ENCODE measurements at regions not wholly inside any gene's neighbourhood (a gene's known extent, or its start where the extent isn't known, plus 50 kb on each side); places are given as distances from the start of the nearest gene placed in this dataset.

DNA sequence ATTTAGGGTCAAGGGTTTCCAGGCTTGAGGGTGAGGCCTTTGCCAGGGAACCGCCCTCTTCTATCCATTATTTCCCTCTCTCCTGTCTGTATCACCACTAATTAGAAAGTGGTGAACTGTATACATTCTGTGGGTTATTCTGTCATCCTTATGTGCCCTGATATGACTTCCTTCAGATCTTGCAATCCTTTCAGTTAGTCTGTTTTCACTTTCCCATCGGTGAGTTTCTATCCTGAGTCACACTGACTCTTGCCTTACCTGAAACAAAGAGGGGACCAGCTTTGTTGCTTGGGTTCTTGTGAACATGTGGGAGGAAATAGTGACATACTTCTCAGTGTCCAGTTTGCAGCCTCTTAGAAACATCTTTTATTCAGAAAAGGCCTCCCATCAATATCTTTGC, 205.4 kb upstream of the GHR start:
- H3K4me1 ChIP-seq (ENCODE audit: insufficient read depth, low read length), result no peaks in the 10 kb centered on the region
- H3K9me3 ChIP-seq (ENCODE audit: low read depth, low read length), result no peaks in the 10 kb centered on the region
- H3K4me2 ChIP-seq (ENCODE audit: insufficient read depth, low read length), result no peak overlapping the region
- DNase-seq (ENCODE audit: insufficient read length, low spot score, missing footprints), result no peak
- H4K20me1 ChIP-seq (ENCODE audit: insufficient read depth, low read length), result no peaks in the 10 kb centered on the region
- TF ChIP-seq, protein P1, sequence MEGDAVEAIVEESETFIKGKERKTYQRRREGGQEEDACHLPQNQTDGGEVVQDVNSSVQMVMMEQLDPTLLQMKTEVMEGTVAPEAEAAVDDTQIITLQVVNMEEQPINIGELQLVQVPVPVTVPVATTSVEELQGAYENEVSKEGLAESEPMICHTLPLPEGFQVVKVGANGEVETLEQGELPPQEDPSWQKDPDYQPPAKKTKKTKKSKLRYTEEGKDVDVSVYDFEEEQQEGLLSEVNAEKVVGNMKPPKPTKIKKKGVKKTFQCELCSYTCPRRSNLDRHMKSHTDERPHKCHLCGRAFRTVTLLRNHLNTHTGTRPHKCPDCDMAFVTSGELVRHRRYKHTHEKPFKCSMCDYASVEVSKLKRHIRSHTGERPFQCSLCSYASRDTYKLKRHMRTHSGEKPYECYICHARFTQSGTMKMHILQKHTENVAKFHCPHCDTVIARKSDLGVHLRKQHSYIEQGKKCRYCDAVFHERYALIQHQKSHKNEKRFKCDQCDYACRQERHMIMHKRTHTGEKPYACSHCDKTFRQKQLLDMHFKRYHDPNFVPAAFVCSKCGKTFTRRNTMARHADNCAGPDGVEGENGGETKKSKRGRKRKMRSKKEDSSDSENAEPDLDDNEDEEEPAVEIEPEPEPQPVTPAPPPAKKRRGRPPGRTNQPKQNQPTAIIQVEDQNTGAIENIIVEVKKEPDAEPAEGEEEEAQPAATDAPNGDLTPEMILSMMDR (IDR thresholded peaks at IDR 0.05; ENCODE audit: extremely low read depth, low read depth, low read length), result no peak
- H3K4me3 ChIP-seq (ENCODE audit: insufficient read depth, low read length), result no peak overlapping the region
- H3K27ac ChIP-seq (ENCODE audit: low read depth, low read length), result no peak overlapping the region
- H2AFZ ChIP-seq (ENCODE audit: low read length), result no peak overlapping the region
- no peaks in the 10 kb centered on the region for H3K79me2 ChIP-seq (ENCODE audit: insufficient read depth, low read length)
- no peaks in the 10 kb centered on the region for H3K27me3 ChIP-seq (ENCODE audit: insufficient read depth, low read length)
- no peaks in the 10 kb centered on the region for H3K36me3 ChIP-seq (ENCODE audit: insufficient read depth, low read length)

DNA sequence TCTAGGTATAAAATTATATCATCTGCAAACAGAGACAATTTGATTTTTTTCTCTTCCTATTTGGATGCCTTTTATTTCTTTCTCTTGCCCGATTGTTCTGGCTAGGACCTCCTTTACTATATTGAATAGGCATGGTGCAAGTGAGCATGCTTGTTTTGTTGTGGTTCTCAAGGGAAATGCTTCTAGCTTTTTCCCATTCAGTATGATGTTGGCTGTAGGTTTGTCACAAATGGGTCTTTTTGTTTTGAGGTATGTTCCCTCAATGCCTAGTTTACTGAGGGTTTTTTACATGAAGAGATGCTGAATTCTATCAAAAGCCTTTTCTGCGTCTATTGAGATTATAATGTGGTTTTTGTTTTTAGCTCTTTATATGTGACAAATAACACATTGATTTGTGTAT, 198.2 kb upstream of the GHR start:
- Histone ChIP-seq H3K9me3 (ENCODE audit: low read depth, low read length) (no peaks in the 10 kb centered on the region), H3K79me2 (ENCODE audit: insufficient read depth, low read length) (no peaks in the 10 kb centered on the region), H3K4me2 (ENCODE audit: insufficient read depth, low read length) (no peak overlapping the region), H3K27ac (ENCODE audit: low read depth, low read length) (no peak overlapping the region), H4K20me1 (ENCODE audit: insufficient read depth, low read length) (no peaks in the 10 kb centered on the region), H3K4me3 (ENCODE audit: insufficient read depth, low read length) (no peak overlapping the region), H3K27me3 (ENCODE audit: insufficient read depth, low read length) (no peaks in the 10 kb centered on the region), H3K4me1 (ENCODE audit: insufficient read depth, low read length) (no peaks in the 10 kb centered on the region), H3K36me3 (ENCODE audit: insufficient read depth, low read length) (no peaks in the 10 kb centered on the region), H2AFZ (ENCODE audit: low read length) (no peak overlapping the region)
- TF ChIP-seq, protein P1 (IDR thresholded peaks at IDR 0.05; ENCODE audit: extremely low read depth, low read depth, low read length), result no peak
- DNase-seq (ENCODE audit: insufficient read length, low spot score, missing footprints), result no peak

DNA sequence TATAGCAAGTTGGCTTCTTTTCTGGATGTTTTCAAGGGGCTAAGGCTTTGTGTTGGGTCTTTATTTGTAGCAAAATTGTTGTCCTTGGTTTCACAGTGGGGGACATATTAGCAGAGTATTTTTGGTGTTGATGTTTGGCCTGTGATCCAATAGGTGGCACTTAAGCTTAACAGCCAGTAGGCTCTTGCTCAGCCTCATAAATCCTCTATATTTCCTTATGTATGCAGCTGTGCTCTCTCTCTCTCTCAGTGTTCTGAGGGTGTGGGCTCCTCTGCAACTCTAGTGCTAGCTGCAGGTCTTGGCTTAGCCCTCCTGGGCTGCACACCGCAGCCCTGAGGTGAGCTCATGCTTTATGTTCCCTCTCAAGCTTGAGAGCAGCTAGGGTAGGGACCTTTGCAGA, 195.0 kb upstream of the GHR start:
- no peak for DNase-seq (ENCODE audit: insufficient read length, low spot score, missing footprints)

DNA sequence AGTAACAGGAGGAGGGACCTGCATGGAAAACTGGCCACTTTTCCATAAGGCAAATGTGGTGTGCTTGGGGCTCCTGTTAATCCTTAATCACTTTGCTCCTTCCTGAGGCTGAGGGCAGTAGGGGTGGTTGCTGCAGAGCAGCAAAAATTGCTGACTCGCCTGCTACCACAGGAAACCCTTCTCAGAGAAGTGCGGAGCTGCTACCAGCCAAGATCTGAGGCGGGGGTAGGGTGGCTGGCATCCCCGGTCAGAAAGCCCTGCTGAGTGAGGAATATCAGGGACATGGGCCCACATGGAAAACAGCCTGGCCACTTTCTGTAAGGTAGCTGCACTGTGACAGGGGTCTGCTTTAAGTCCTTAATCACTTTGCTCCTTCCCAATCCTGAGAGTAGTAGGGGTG, 192.4 kb upstream of the GHR start:
- Histone ChIP-seq H3K27ac (ENCODE audit: low read depth, low read length) (no peak overlapping the region), H3K9me3 (ENCODE audit: low read depth, low read length) (no peaks in the 10 kb centered on the region), H3K79me2 (ENCODE audit: insufficient read depth, low read length) (no peaks in the 10 kb centered on the region), H3K4me1 (ENCODE audit: insufficient read depth, low read length) (no peaks in the 10 kb centered on the region), H3K4me2 (ENCODE audit: insufficient read depth, low read length) (no peak overlapping the region), H4K20me1 (ENCODE audit: insufficient read depth, low read length) (no peaks in the 10 kb centered on the region), H2AFZ (ENCODE audit: low read length) (no peak overlapping the region), H3K4me3 (ENCODE audit: insufficient read depth, low read length) (no peak overlapping the region), H3K27me3 (ENCODE audit: insufficient read depth, low read length) (no peaks in the 10 kb centered on the region), H3K36me3 (ENCODE audit: insufficient read depth, low read length) (no peaks in the 10 kb centered on the region)
- TF ChIP-seq, protein P1 (IDR thresholded peaks at IDR 0.05; ENCODE audit: extremely low read depth, low read depth, low read length), result no peak
- DNase-seq (ENCODE audit: insufficient read length, low spot score, missing footprints), result no peak

More for the DNA sequence above, 195.0 kb upstream of the GHR start:
- no peaks in the 10 kb centered on the region for H4K20me1 ChIP-seq (ENCODE audit: insufficient read depth, low read length)
- H3K4me3 ChIP-seq (ENCODE audit: insufficient read depth, low read length), result no peak overlapping the region
- no peak overlapping the region for H3K27ac ChIP-seq (ENCODE audit: low read depth, low read length)
- no peaks in the 10 kb centered on the region for H3K79me2 ChIP-seq (ENCODE audit: insufficient read depth, low read length)
- no peaks in the 10 kb centered on the region for H3K27me3 ChIP-seq (ENCODE audit: insufficient read depth, low read length)
- no peaks in the 10 kb centered on the region for H3K36me3 ChIP-seq (ENCODE audit: insufficient read depth, low read length)
- H2AFZ ChIP-seq (ENCODE audit: low read length), result no peak overlapping the region
- TF ChIP-seq, protein P1 (IDR thresholded peaks at IDR 0.05; ENCODE audit: extremely low read depth, low read depth, low read length), result no peak
- H3K9me3 ChIP-seq (ENCODE audit: low read depth, low read length), result no peaks in the 10 kb centered on the region
- no peaks in the 10 kb centered on the region for H3K4me1 ChIP-seq (ENCODE audit: insufficient read depth, low read length)
- H3K4me2 ChIP-seq (ENCODE audit: insufficient read depth, low read length), result no peak overlapping the region

Measured in osteoblast (primary cell).